ENCODE measurements at regions not wholly inside any gene's neighbourhood (a gene's known extent, or its start where the extent isn't known, plus 50 kb on each side); places are given as distances from the start of the nearest gene placed in this dataset.

- no peaks in the 10 kb centered on the region for H3K9me3 ChIP-seq
- no peak for DNase-seq
- H3K27me3 ChIP-seq (replicated peaks in 1 of 7) = peaks cover 0 to 21% (median 0%) of the 10 kb centered on the region in 7 donors
- H3K4me3 ChIP-seq = no peak overlapping the region
- no peak overlapping the region for H3K27ac ChIP-seq
- intact Hi-C loops (cut with DNase I; ENCODE audit: low total_unique reads) = no loop called here
- no peaks in the 10 kb centered on the region for H3K4me1 ChIP-seq
- 86 to 92% (median 90%) methylated on average over 4 of the region's 4 CpGs for WGBS, 5 donors
- H3K36me3 ChIP-seq = no peaks in the 10 kb centered on the region
- no peak for TF ChIP-seq POLR2A (IDR thresholded peaks at IDR 0.05)
- TF ChIP-seq CTCF (IDR thresholded peaks at IDR 0.05 in 8 of 11, conservative IDR thresholded peaks at IDR 0.05 in 3 of 11) = no peak
- no peak for TF ChIP-seq POLR2AphosphoS5 (IDR thresholded peaks at IDR 0.05)
Measured at GRCh38 chr5:36435516-36435915, 133.8 kb upstream of the RANBP3L start.

- WGBS, 5 donors = 57 to 84% (median 73%) methylated on average over 3 of the region's 3 CpGs
- Histone ChIP-seq H3K9me3 (no peaks in the 10 kb centered on the region), H3K27ac (no peak overlapping the region), H3K4me1 (no peaks in the 10 kb centered on the region), H3K4me3 (no peak overlapping the region), H3K27me3 (replicated peaks in 1 of 7) (peaks cover 0 to 21% (median 0%) of the 10 kb centered on the region in 7 donors), H3K36me3 (no peaks in the 10 kb centered on the region)
- no peak for TF ChIP-seq CTCF (IDR thresholded peaks at IDR 0.05 in 8 of 11, conservative IDR thresholded peaks at IDR 0.05 in 3 of 11)
- TF ChIP-seq POLR2A (IDR thresholded peaks at IDR 0.05) = no peak
- no peak for TF ChIP-seq POLR2AphosphoS5 (IDR thresholded peaks at IDR 0.05)
- intact Hi-C loops (cut with DNase I; ENCODE audit: low total_unique reads) = no loop called here
- DNase-seq = no peak
Measured at GRCh38 chr5:36436306-36436705, 134.6 kb upstream of the RANBP3L start.

GRCh38 chr5:36438765-36439561 is 137.3 kb upstream of the RANBP3L start:
- WGBS, 5 donors = 84 to 93% (median 87%) methylated on average over 6 of the region's 6 CpGs
- TF ChIP-seq POLR2A (IDR thresholded peaks at IDR 0.05) (no peak), CTCF (IDR thresholded peaks at IDR 0.05 in 8 of 11, conservative IDR thresholded peaks at IDR 0.05 in 3 of 11) (no peak)
- intact Hi-C loops (cut with DNase I; ENCODE audit: low total_unique reads) = no loop called here
- Histone ChIP-seq H3K27ac (no peak overlapping the region), H3K9me3 (no peaks in the 10 kb centered on the region), H3K27me3 (replicated peaks in 1 of 7) (peaks cover 0 to 9% (median 0%) of the 10 kb centered on the region in 7 donors), H3K36me3 (no peaks in the 10 kb centered on the region), H3K4me1 (no peaks in the 10 kb centered on the region), H3K4me3 (no peak overlapping the region)
- no peak for DNase-seq

- no peaks in the 10 kb centered on the region for H3K36me3 ChIP-seq
- H3K4me1 ChIP-seq = no peaks in the 10 kb centered on the region
- no peak for DNase-seq
- no peak for TF ChIP-seq POLR2A (IDR thresholded peaks at IDR 0.05)
- TF ChIP-seq CTCF (IDR thresholded peaks at IDR 0.05 in 8 of 11, conservative IDR thresholded peaks at IDR 0.05 in 3 of 11) = no peak
- no peak for TF ChIP-seq POLR2AphosphoS5 (IDR thresholded peaks at IDR 0.05)
- H3K27ac ChIP-seq = no peak overlapping the region
- peaks cover 0 to 9% (median 0%) of the 10 kb centered on the region in 7 donors for H3K27me3 ChIP-seq (replicated peaks in 1 of 7)
- WGBS, 5 donors = 88 to 95% (median 92%) methylated on average over 5 of the region's 5 CpGs
- intact Hi-C loops (cut with DNase I; ENCODE audit: low total_unique reads) = no loop called here
- H3K4me3 ChIP-seq = no peak overlapping the region
- no peaks in the 10 kb centered on the region for H3K9me3 ChIP-seq
Measured at GRCh38 chr5:36440300-36440699, 138.6 kb upstream of the RANBP3L start.

Measured in spleen (tissue), 11 donors.